ENCODE measurements at regions not wholly inside any gene's neighbourhood (a gene's known extent, or its start where the extent isn't known, plus 50 kb on each side); places are given as distances from the start of the nearest gene placed in this dataset.

DNA sequence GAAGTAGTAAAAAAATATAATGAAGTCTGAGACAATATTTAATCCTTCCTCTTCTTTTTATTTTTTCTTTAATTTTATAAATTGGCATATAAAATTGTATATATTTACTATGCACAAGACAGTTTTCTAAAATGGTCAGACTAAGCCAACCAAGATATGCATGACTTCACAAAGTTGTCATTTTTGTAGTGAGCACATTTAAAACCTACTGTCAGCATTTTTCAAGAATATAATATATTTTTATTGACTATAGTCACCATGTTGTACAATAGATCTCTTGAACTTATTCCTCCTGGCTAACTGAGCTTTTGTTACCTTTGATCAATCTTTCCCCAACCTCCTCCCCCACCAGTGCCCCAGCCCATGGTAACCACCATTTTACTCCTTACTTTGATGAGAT, 129.2 kb downstream of the ATP6V1G3 start:
- Histone ChIP-seq H4K5ac (ENCODE audit: insufficient read length, low read depth, low read length) (no peak overlapping the region), H2AK5ac (ENCODE audit: low read depth, low read length) (no peak overlapping the region), H3K36me3 (ENCODE audit: control insufficient read depth in 2 of 4, insufficient read depth in 4 of 4, low read length in 3 of 4) (no peaks in the 10 kb centered on the region), H3K79me1 (ENCODE audit: low read depth, low read length) (no peaks in the 10 kb centered on the region), H2AFZ (ENCODE audit: low read length) (no peak overlapping the region), H3K27me3 (replicated peaks in 1 of 4; ENCODE audit: control insufficient read depth in 3 of 4, extremely low read depth in 1 of 4, insufficient read depth in 3 of 4, low read length in 3 of 4) (no peaks in the 10 kb centered on the region), H2BK5ac (ENCODE audit: low read depth, low read length) (no peak overlapping the region), H3K79me2 (ENCODE audit: control insufficient read depth in 1 of 2, insufficient read depth in 2 of 2, low read length in 2 of 2) (no peaks in the 10 kb centered on the region), H2BK120ac (replicated peaks; ENCODE audit: low read depth, low read length) (no peak overlapping the region), H3K23me2 (ENCODE audit: low read depth, low read length) (no peaks in the 10 kb centered on the region), H3K18ac (ENCODE audit: extremely low read depth, low read length) (no peak overlapping the region), H3K9ac (replicated peaks in 1 of 4; ENCODE audit: extremely low read depth in 1 of 4, low read depth in 3 of 4, low read length in 3 of 4) (no peak overlapping the region), H2BK15ac (ENCODE audit: low read length) (no peak overlapping the region), H3K4me1 (replicated peaks in 1 of 4; ENCODE audit: control insufficient read depth in 3 of 4, insufficient read depth in 4 of 4, low read length in 3 of 4) (peaks cover 0 to 2% (median 0%) of the 10 kb centered on the region in 4 experiments; a peak in 1 of 7 replicates), H3K27ac (ENCODE audit: low read depth, low read length) (no peak overlapping the region), H3K23ac (ENCODE audit: insufficient read length) (no peak overlapping the region), H3K9me3 (ENCODE audit: insufficient read depth in 2 of 2, low read depth in 1 of 2, low read length in 1 of 2) (no peaks in the 10 kb centered on the region), H3K56ac (replicated peaks; ENCODE audit: insufficient read length, low read depth, low read length) (no peak overlapping the region), H4K8ac (ENCODE audit: extremely low read depth, insufficient read depth, low read length) (no peak overlapping the region), H3K4me3 (ENCODE audit: extremely low read depth in 1 of 4, insufficient read depth in 2 of 4, low read depth in 3 of 4, low read length in 4 of 4) (no peak overlapping the region), H4K91ac (replicated peaks; ENCODE audit: insufficient read length, low read length) (no peak overlapping the region), H2BK20ac (ENCODE audit: low read length) (no peak overlapping the region), H3K14ac (ENCODE audit: insufficient read length) (no peak overlapping the region), H3K4ac (replicated peaks; ENCODE audit: insufficient read length, low read depth, low read length) (no peak overlapping the region), H4K20me1 (replicated peaks in 1 of 2; ENCODE audit: control insufficient read depth in 1 of 2, insufficient read depth in 2 of 2, low read length in 2 of 2) (no peaks in the 10 kb centered on the region), H2BK12ac (ENCODE audit: low read depth, low read length) (no peak overlapping the region), H3K4me2 (ENCODE audit: insufficient read depth in 1 of 2, low read depth in 2 of 2, low read length in 2 of 2) (no peak overlapping the region)
- CTCF ChIA-PET (ENCODE audit: partially characterized antibody): no interaction called here
- FAIRE-seq: no peak
- DNase-seq (ENCODE audit: low read depth in 1 of 2, low spot score in 2 of 2): no peak
- TF ChIP-seq KDM1A (IDR thresholded peaks at IDR 0.05; ENCODE audit: borderline replicate concordance, low read length) (no peak), EZH2 (IDR thresholded peaks at IDR 0.05; ENCODE audit: low read depth, low read length, severe bottlenecking) (no peak), KDM4A (IDR thresholded peaks at IDR 0.05; ENCODE audit: low read depth, low read length, severe bottlenecking) (no peak), CBX8 (IDR thresholded peaks at IDR 0.05; ENCODE audit: borderline replicate concordance, low read depth, low read length) (no peak), RAD21 (IDR thresholded peaks at IDR 0.05 in 1 of 2, conservative IDR thresholded peaks at IDR 0.05 in 1 of 2; ENCODE audit: low read depth in 2 of 2, low read length in 2 of 2) (no peak), CEBPB (IDR thresholded peaks at IDR 0.05; ENCODE audit: low read depth, low read length) (no peak)
- TF ChIP-seq, protein P1, sequence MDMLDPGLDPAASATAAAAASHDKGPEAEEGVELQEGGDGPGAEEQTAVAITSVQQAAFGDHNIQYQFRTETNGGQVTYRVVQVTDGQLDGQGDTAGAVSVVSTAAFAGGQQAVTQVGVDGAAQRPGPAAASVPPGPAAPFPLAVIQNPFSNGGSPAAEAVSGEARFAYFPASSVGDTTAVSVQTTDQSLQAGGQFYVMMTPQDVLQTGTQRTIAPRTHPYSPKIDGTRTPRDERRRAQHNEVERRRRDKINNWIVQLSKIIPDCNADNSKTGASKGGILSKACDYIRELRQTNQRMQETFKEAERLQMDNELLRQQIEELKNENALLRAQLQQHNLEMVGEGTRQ (IDR thresholded peaks at IDR 0.05; ENCODE audit: low read length): no peak
- POLR2A ChIA-PET (ENCODE audit: partially characterized antibody): no interaction called here

Data from H1 (cell line).